Breast epithelium (tissue), 4 donors: ENCODE measurements at regions not wholly inside any gene's neighbourhood (a gene's known extent, or its start where the extent isn't known, plus 50 kb on each side); places are given as distances from the start of the nearest gene placed in this dataset.

ENCODE experiments used
- DNase-seq, 2 donors: peaks; one replicate each; pipeline ENCODE4 v3.0.0-alpha.2; 2019; ENCODE audit warnings: low spot score in 2 of 2
- H3K27ac ChIP-seq, 2 donors: fragments of 200-600 bp; sonication (generic) in 1 of 2; one replicate each; pipeline ENCODE4 v1.5.1; 2016 to 2019; ENCODE audit warnings: mild to moderate bottlenecking in 1 of 2
- H3K27me3 ChIP-seq, 2 donors: fragments of 200-600 bp; sonication (generic) in 1 of 2; one replicate each; pipeline versions ENCODE4 v1.5.1 to v1.6.0; 2017 to 2019; ENCODE audit warnings: control low read depth in 1 of 2, mild to moderate bottlenecking in 1 of 2
- H3K36me3 ChIP-seq: fragments of 200-600 bp; one replicate; pipeline ENCODE4 v1.5.1; 2019
- H3K4me1 ChIP-seq, 2 donors: fragments of 200-600 bp; sonication (generic); one replicate each; pipeline ENCODE4 v1.5.1; 2016 to 2019; ENCODE audit warnings: control low read depth in 1 of 2
- H3K4me3 ChIP-seq, 3 donors: fragments of 200-600 bp; sonication (generic); 1 replicate in 2 of 3; 2 replicates in 1 of 3; pipeline ENCODE4 v1.5.1; 2016 to 2019; ENCODE audit warnings: mild to moderate bottlenecking in 3 of 3, moderate library complexity in 2 of 3
- H3K9me3 ChIP-seq, 2 donors: fragments of 200-600 bp; sonication (generic) in 1 of 2; one replicate each; pipeline ENCODE4 v1.5.1; 2016 to 2019; ENCODE audit warnings: control low read depth in 1 of 2
- POLR2A ChIP-seq: fragments of 450-650 bp; IDR thresholded peaks from one replicate; pipeline ENCODE4 v1.6.1; 2016; ENCODE audit warnings: antibody characterized with exemption, mild to moderate bottlenecking, moderate library complexity
- POLR2AphosphoS5 ChIP-seq, 3 donors: sonication (generic); formaldehyde crosslinking; IDR thresholded peaks; one replicate each; pipeline ENCODE4 v1.6.1; 2017; ENCODE audit warnings: antibody characterized with exemption in 3 of 3
- intact Hi-C: fragments of 100-400 bp; cut with DNase I; formaldehyde crosslinking; loops from one replicate; pipeline ENCODE4 v1.15.1; 2023; ENCODE audit warnings: low total_unique reads
- TF ChIP-seq, protein P1 (sequence below), 3 donors: fragments of 450-650 bp; IDR thresholded peaks; one replicate each; pipeline ENCODE4 v1.5.1; 2016 to 2017; ENCODE audit warnings: antibody characterized with exemption in 3 of 3, mild to moderate bottlenecking in 3 of 3, moderate library complexity in 3 of 3

DNA sequence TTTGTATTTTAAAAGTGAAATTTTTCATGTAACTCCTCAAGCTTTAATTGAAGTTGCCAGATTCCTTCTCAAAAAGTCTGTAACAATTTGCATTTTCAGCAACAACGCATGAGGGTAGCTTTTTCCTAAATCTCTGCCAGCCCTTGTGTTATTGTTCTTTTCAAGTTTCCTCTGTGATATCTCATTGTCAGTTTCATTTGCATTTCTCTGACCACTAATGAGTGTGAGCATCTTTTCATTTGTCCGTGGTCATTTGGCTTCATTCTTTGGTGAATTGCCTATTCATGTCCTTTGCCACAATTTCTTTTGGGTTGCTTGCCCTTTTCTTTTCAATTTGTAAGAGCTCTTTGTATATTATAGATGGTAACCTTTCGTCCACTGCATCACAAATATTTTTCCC, 68.0 kb upstream of the NKD1 start:
- no peak for DNase-seq
- intact Hi-C loops: no loop called here
- peaks cover 0 to 8% of the 10 kb centered on the region in 2 donors for H3K27me3 ChIP-seq
- H3K4me3 ChIP-seq: no peak overlapping the region
- H3K27ac ChIP-seq: no peak overlapping the region
- H3K9me3 ChIP-seq: peaks cover 3 to 6% of the 10 kb centered on the region in 2 donors
- no peaks in the 10 kb centered on the region for H3K4me1 ChIP-seq
- TF ChIP-seq POLR2AphosphoS5 (IDR thresholded peaks at IDR 0.05): no peak
- no peak for TF ChIP-seq POLR2A
- no peaks in the 10 kb centered on the region for H3K36me3 ChIP-seq

DNA sequence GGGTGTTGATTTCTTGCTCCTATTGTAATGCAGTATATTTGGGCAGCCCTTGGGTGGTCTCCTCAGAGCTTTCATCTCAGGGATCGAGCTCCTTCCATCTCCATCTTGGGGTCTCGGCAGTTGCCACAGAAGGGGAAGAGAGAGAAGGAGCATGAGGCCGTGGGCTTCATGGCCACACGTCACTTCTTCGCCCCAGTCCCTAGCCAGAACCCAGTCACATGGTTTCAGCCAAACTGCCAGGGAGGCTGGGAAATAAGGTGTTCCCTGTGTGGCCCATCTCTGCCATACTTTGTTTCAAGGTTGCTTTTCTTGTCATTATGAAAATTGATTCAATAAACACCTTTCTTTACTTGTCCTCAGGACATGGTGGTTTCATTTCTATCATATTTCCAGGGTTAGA, 68.4 kb upstream of the NKD1 start:
- H3K27ac ChIP-seq: no peak overlapping the region
- no peak overlapping the region for H3K4me3 ChIP-seq
- no peak for DNase-seq
- H3K4me1 ChIP-seq: no peaks in the 10 kb centered on the region
- intact Hi-C loops: no loop called here
- H3K36me3 ChIP-seq: no peaks in the 10 kb centered on the region
- H3K9me3 ChIP-seq: peaks cover 2 to 3% of the 10 kb centered on the region in 2 donors
- H3K27me3 ChIP-seq: peaks cover 0 to 8% of the 10 kb centered on the region in 2 donors
- no peak for TF ChIP-seq POLR2A
- TF ChIP-seq POLR2AphosphoS5 (IDR thresholded peaks at IDR 0.05): no peak

DNA sequence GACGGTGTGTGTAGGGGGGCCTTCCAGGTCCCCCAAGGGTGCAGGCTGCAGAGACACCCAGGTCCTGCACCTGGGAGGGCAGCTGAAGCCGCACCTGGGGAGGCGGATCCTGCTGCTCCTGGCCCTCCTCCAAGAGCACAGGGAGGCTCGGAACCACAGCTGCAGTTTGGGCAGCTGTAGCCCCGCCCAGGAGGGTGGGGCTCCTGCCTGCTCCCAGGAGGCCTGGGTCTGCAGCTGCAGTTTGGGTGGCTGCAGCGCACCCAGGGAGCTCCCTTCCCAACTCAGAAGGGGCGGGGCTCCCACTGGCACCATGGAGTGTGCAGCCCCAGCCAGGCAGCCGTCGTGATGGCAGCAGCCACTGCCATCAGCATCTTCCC, 69.4 kb upstream of the NKD1 start:
- Histone ChIP-seq H3K36me3 (no peaks in the 10 kb centered on the region), H3K27me3 (peaks cover 0 to 8% of the 10 kb centered on the region in 2 donors), H3K9me3 (no peaks in the 10 kb centered on the region), H3K4me1 (no peaks in the 10 kb centered on the region), H3K27ac (no peak overlapping the region), H3K4me3 (peak overlapping the region in 2 of 3 donors; percentile 30 to 33)
- intact Hi-C loops: no loop called here
- DNase-seq: no peak
- TF ChIP-seq POLR2AphosphoS5 (IDR thresholded peaks at IDR 0.05) (no peak), POLR2A (no peak)
- TF ChIP-seq, protein P1, sequence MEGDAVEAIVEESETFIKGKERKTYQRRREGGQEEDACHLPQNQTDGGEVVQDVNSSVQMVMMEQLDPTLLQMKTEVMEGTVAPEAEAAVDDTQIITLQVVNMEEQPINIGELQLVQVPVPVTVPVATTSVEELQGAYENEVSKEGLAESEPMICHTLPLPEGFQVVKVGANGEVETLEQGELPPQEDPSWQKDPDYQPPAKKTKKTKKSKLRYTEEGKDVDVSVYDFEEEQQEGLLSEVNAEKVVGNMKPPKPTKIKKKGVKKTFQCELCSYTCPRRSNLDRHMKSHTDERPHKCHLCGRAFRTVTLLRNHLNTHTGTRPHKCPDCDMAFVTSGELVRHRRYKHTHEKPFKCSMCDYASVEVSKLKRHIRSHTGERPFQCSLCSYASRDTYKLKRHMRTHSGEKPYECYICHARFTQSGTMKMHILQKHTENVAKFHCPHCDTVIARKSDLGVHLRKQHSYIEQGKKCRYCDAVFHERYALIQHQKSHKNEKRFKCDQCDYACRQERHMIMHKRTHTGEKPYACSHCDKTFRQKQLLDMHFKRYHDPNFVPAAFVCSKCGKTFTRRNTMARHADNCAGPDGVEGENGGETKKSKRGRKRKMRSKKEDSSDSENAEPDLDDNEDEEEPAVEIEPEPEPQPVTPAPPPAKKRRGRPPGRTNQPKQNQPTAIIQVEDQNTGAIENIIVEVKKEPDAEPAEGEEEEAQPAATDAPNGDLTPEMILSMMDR (IDR thresholded peaks at IDR 0.05): no peak

DNA sequence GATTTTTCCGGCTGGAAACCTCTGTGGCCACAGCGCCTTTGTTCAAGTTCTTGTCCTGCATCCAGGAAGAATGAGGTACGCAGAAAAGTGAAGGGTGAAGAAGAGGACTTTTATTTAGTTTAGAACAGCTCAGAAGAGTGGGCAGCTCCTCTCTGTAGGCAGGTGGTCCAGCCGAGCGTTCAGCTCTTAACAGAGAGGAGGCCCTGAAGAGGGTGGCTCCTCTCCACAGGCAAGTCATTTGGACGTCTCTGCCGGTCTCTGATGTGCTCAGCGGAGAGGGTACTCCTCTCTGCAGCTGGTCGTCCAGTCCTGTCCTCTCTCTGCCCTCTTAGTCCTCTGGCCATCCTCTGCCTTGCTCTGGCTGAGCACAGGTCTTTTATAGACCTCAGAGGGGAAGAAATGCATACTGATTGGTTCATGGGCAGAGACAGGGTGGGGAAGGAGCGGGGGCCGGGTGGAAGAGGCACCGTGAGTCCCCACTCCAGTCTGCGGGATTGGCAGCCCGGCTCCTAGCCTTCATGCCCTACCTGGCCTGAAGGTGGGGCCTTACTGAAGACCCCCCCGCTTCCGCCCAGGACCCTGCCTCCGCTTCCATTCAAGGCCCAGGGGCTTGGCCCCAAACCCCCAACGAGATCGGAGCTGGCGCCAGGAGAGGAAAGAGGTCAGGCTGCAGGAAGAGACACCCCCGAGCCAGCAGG, 70.0 kb upstream of the NKD1 start:
- Histone ChIP-seq H3K4me3 (peak overlapping the region in 2 of 3 donors; percentile 30 to 33), H3K27ac (no peak overlapping the region), H3K27me3 (peaks cover 0 to 8% of the 10 kb centered on the region in 2 donors), H3K4me1 (no peaks in the 10 kb centered on the region), H3K9me3 (no peaks in the 10 kb centered on the region), H3K36me3 (no peaks in the 10 kb centered on the region)
- intact Hi-C loops: no loop called here
- no peak for TF ChIP-seq POLR2A
- TF ChIP-seq, protein P1 (IDR thresholded peaks at IDR 0.05): no peak
- TF ChIP-seq POLR2AphosphoS5 (IDR thresholded peaks at IDR 0.05): no peak
- no peak for DNase-seq

DNA sequence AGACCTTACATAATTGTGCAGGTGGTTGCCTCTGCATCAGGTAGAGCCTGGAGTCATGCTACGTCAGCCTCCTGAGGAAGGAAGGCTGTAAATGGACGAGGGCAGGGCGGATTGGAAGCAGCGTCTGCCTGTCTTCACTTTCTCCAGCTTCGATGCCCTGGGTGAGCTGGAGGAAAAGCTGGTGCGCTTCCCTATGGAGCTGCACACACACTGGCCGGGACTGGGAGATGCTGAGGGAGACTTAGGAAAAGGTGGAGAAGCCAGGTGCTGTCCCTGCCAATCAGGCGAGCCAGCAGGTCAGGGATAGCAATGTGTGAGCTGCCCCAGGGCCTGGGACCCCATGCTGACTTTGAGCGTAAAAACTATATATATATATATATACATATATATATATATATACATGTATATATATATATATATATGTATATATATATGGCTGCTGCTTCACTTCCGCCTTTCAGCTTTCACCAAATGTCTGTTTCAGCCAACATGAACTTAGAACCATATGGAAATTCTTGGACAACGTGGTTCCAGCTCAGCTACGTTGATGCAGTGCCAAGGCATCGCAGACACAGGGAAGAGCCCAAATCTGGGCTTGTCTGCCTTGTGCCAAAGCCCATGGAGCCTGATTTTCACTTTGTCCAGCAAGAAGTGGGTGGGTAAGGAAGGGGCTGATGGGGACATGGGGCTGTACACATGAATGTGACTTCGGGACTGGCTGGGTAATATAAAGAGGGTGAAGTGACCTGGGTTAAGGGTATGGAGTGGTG, 71.5 kb upstream of the NKD1 start:
- Histone ChIP-seq H3K27me3 (peaks cover 0 to 8% of the 10 kb centered on the region in 2 donors), H3K4me1 (no peaks in the 10 kb centered on the region), H3K9me3 (no peaks in the 10 kb centered on the region), H3K4me3 (no peak overlapping the region), H3K36me3 (no peaks in the 10 kb centered on the region), H3K27ac (no peak overlapping the region)
- no peak for TF ChIP-seq POLR2A
- no peak for TF ChIP-seq POLR2AphosphoS5 (IDR thresholded peaks at IDR 0.05)
- TF ChIP-seq, protein P1 (IDR thresholded peaks at IDR 0.05): no peak
- intact Hi-C loops: no loop called here
- no peak for DNase-seq

DNA sequence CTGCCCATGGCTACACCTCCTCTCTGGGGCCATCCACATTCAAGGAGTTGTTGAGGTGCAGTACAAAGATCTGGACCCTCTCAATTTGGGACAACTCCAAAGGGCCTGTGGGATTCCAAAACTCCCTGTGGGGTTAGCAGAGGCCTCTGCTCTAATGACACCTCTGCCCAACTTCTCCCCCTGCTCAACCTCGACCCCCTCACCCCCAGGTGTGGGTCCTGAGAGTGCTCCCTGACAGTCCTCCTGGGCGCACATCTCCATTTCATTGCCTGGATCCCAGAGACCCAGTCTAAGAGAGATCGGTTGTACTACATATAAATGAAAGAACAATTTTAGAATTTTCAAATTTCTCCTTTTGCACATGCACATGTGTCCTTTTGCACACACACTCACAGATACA, 73.0 kb upstream of the NKD1 start:
- H3K27ac ChIP-seq: no peak overlapping the region
- intact Hi-C loops: no loop called here
- H3K4me1 ChIP-seq: no peaks in the 10 kb centered on the region
- H3K27me3 ChIP-seq: peaks cover 0 to 8% of the 10 kb centered on the region in 2 donors
- no peak for DNase-seq
- no peaks in the 10 kb centered on the region for H3K36me3 ChIP-seq
- no peaks in the 10 kb centered on the region for H3K9me3 ChIP-seq
- H3K4me3 ChIP-seq: no peak overlapping the region
- TF ChIP-seq, protein P1 (IDR thresholded peaks at IDR 0.05): no peak
- TF ChIP-seq POLR2A (no peak), POLR2AphosphoS5 (IDR thresholded peaks at IDR 0.05) (no peak)
